ENCODE measurements at regions not wholly inside any gene's neighbourhood (a gene's known extent, or its start where the extent isn't known, plus 50 kb on each side); places are given as distances from the start of the nearest gene placed in this dataset.

DNA sequence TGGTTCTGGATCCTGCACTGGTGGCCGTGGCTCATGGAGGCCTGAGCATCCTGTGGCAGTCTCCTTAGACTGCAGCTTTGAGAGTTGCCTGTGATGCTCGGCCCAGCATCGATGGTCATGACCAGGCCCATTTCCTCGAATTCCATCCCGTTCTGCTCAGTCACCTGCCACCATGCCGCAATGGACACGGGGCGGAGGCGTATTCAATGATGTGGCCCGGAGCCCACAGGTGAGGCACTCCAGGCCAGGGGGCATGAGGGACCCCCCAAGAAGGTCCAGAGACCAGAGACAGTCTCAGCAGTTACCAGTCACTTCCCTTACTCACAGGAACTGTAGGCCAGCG lies 53.6 kb downstream of the SHANK2 start:
- H3K4me3 ChIP-seq (ENCODE audit: low read depth, low read length), result no peak overlapping the region
- no peak for DNase-seq (ENCODE audit: low read depth)
- TF ChIP-seq MYC (IDR thresholded peaks at IDR 0.05; ENCODE audit: low read depth, low read length), result no peak
- TF ChIP-seq, protein P1, sequence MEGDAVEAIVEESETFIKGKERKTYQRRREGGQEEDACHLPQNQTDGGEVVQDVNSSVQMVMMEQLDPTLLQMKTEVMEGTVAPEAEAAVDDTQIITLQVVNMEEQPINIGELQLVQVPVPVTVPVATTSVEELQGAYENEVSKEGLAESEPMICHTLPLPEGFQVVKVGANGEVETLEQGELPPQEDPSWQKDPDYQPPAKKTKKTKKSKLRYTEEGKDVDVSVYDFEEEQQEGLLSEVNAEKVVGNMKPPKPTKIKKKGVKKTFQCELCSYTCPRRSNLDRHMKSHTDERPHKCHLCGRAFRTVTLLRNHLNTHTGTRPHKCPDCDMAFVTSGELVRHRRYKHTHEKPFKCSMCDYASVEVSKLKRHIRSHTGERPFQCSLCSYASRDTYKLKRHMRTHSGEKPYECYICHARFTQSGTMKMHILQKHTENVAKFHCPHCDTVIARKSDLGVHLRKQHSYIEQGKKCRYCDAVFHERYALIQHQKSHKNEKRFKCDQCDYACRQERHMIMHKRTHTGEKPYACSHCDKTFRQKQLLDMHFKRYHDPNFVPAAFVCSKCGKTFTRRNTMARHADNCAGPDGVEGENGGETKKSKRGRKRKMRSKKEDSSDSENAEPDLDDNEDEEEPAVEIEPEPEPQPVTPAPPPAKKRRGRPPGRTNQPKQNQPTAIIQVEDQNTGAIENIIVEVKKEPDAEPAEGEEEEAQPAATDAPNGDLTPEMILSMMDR (IDR thresholded peaks at IDR 0.05; ENCODE audit: low read depth, low read length), result no peak
- TF ChIP-seq POLR2A (IDR thresholded peaks at IDR 0.05; ENCODE audit: extremely low read depth, insufficient read length), result no peak
- TF ChIP-seq, protein P2, sequence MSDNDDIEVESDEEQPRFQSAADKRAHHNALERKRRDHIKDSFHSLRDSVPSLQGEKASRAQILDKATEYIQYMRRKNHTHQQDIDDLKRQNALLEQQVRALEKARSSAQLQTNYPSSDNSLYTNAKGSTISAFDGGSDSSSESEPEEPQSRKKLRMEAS (IDR thresholded peaks at IDR 0.05; ENCODE audit: low read depth, low read length), result no peak

DNA sequence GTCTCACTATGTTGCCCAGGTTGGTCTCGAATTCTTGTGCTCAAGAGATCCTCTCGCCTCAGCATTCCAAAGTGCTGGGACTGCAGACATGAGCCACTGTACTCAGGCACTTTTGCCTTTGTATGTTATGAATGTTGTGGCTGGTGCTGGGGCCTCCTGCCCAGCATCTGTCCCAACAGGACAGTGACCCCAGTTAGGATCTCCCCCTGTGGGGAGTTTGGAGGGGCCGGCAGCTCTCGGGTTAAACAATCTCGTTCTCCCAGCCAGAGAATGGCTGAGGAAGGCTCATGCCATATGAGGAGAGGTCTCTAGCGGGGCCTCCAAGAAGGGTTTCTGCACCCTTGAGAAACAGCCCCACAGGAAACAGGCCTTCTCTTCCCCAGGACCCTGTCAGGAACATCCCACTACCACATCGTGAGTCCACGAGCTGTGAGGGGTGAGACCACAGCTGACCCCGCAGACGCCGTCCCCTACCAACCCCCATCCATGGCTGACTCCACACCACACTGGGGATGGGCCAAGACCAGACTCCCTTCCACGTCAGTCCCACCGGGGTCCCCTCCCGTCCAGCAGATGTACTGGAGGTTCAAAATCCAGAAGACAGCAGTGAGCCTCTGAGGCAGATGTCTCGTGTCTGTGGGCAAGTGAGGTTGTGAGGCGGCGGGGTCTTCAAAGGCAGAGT lies 54.1 kb downstream of the SHANK2 start:
- H3K4me3 ChIP-seq (ENCODE audit: low read depth, low read length), result no peak overlapping the region
- TF ChIP-seq, protein P1 (IDR thresholded peaks at IDR 0.05; ENCODE audit: low read depth, low read length), result no peak
- TF ChIP-seq POLR2A (IDR thresholded peaks at IDR 0.05; ENCODE audit: extremely low read depth, insufficient read length), result no peak
- no peak for TF ChIP-seq MYC (IDR thresholded peaks at IDR 0.05; ENCODE audit: low read depth, low read length)
- TF ChIP-seq, protein P2 (IDR thresholded peaks at IDR 0.05; ENCODE audit: low read depth, low read length), result no peak
- no peak for DNase-seq (ENCODE audit: low read depth)

DNA sequence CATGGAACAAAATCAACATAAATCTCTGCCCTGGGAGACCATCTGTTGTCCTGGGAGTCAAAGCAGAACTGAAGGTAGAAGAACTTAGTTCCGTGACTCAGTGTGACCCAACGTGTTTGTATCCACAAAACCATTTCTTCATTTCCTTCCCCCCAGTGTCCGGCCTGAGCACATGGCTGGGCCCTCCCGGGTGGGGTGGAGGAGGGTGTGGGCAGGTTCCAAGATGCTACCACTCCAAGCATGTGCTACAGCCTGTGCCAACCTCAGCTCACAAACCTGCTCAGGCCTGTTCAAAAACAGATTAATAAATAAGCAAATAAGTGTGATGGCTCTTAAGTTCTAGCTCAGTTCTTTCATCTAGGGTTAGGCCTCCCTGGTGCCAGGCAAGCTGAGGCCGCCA lies 55.3 kb downstream of the SHANK2 start:
- DNase-seq (ENCODE audit: low read depth), result no peak
- TF ChIP-seq, protein P1 (IDR thresholded peaks at IDR 0.05; ENCODE audit: low read depth, low read length), result no peak
- TF ChIP-seq, protein P2 (IDR thresholded peaks at IDR 0.05; ENCODE audit: low read depth, low read length), result no peak
- TF ChIP-seq MYC (IDR thresholded peaks at IDR 0.05; ENCODE audit: low read depth, low read length) (no peak), POLR2A (IDR thresholded peaks at IDR 0.05; ENCODE audit: extremely low read depth, insufficient read length) (no peak)
- H3K4me3 ChIP-seq (ENCODE audit: low read depth, low read length), result no peak overlapping the region

DNA sequence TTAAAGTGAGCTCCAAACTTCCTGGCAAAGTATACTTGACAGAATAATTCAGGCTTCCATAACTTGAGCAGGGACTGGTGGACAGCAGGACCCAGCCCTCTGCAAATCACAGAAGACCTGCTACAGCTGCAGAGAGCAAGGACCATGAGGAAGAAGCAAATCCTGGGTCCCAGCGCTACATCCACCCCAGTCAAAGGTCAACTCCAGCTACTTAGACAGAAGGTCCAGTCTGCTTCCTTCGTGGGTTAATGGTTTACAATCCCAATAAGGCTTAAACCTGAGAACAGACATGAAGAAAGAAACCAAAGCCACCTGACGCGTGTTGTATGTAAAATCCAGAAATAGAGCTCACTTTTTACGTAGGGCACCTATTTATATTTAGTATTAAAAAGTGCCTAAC lies 57.7 kb downstream of the SHANK2 start:
- no peak for DNase-seq (ENCODE audit: low read depth)
- H3K4me3 ChIP-seq (ENCODE audit: low read depth, low read length), result no peak overlapping the region
- TF ChIP-seq, protein P2 (IDR thresholded peaks at IDR 0.05; ENCODE audit: low read depth, low read length), result no peak
- TF ChIP-seq POLR2A (IDR thresholded peaks at IDR 0.05; ENCODE audit: extremely low read depth, insufficient read length) (no peak), MYC (IDR thresholded peaks at IDR 0.05; ENCODE audit: low read depth, low read length) (no peak)
- TF ChIP-seq, protein P1 (IDR thresholded peaks at IDR 0.05; ENCODE audit: low read depth, low read length), result no peak

DNA sequence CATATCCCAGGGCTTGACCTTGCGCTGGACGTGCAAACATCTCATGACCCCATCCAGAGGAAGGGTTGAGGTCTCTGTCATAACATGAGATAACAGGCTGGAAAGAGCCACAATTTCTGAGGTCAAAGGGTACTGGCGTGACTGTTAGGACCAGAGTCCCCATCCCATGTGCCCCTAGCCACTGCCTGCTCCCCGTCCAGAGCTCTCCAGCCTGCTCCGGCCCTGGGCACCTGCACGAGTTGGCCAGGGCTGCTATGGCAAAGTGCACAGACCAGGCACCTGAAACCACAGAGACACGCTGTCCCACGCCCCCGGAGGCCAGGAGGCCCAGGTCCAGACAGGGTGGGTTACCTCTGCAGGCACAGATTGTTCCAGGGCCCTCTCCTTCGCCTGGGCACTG lies 58.9 kb downstream of the SHANK2 start:
- no peak for DNase-seq (ENCODE audit: low read depth)
- no peak overlapping the region for H3K4me3 ChIP-seq (ENCODE audit: low read depth, low read length)
- TF ChIP-seq POLR2A (IDR thresholded peaks at IDR 0.05; ENCODE audit: extremely low read depth, insufficient read length) (no peak), MYC (IDR thresholded peaks at IDR 0.05; ENCODE audit: low read depth, low read length) (no peak)
- TF ChIP-seq, protein P2 (IDR thresholded peaks at IDR 0.05; ENCODE audit: low read depth, low read length), result no peak
- TF ChIP-seq, protein P1 (IDR thresholded peaks at IDR 0.05; ENCODE audit: low read depth, low read length), result no peak

Data from NB4 (cell line).